ENCODE measurements at regions not wholly inside any gene's neighbourhood (a gene's known extent, or its start where the extent isn't known, plus 50 kb on each side); places are given as distances from the start of the nearest gene placed in this dataset.
"Not testable (repeated sequence)": the region's sequence is repeated elsewhere in the genome, so short reads cannot be mapped to it uniquely, and the experiment has no call there.

DNA sequence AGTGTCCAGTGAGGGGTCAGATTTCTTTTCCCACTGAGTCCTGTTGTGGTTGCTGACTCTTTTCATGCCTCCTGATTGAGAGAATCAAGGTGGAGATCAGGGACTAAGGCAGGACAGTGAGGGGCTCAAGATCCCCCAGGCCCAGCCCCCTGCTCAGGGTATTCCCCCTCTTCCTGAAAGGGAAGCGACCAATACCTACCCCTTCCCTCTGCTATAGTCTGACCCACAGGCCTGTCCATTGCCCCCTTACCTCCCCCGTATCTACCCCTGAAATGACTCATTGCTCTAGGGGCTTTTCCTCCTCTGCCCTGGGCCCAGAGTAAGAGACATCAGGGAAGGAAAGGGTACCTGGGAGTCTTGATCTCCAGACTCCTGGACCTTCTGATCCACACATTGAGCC lies 1320.5 kb downstream of the UQCRFS1 start:
- DNase-seq: no peak

GRCh38 chr19:27891411-27891810 lies 1321.5 kb downstream of the UQCRFS1 start:
- DNase-seq: no peak

- DNase-seq: no peak
These were observed 1322.3 kb downstream of the UQCRFS1 start for GRCh38 chr19:27890696-27891095.

DNA sequence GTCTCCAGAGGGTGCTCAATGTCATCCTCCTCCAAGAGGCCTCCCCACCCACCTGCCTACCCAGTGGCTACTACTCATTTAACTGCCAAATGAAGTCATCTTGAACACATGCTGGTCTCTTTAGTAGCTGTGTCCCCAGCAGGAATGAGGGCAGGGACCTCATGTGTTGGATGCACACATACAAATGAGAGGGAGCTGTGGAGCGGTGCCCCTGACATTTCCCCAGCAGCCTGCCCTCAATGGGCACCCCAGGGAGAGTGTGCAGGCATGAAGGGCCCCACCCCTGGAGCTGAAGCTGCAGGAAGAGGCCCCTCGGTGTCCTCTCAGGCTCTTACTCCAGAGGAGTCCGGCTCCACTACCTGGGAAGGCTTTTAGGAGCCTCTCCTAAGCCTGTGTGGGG lies 1322.7 kb downstream of the UQCRFS1 start:
- DNase-seq: no peak

DNA sequence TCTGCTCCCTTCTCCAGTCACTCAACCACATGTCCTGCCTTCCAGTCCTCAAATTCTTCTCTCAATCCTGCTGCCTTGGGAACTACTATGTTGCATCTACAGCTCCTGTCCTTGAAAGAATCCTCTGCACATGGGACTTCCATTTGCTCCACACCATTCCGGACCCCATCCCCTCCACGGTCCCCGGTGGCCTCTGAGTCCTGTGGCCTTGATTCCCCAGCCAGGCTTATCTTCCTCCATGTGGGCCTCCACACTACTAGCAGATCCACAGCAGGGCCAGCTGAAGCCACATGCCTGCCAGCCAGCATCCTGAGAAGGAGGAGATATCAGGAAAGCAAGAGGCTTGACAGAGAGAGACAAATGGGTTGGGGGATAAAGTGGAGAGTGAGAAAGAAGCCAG lies 1323.8 kb downstream of the UQCRFS1 start:
- no peak for DNase-seq

DNA sequence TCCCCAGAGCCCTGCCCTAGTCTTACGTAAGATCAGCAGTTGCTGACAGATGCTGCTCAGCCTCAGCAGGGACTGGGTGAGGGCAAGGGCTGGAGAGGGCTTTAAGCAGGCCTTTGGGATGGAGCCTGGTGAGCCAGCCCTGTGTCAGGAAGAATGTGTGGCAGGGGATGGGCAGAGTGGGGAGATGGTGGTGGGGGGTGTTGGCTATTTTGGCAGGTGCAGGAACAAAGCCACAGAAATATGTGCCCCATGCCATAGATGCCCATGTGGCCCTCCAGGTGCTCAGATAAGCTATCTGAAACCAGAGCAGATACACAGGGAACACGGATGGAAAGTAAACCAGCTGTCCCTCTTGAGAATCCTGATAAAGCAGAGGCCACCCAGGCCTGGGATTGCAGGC lies 1325.0 kb downstream of the UQCRFS1 start:
- DNase-seq: no peak

GRCh38 chr19:27885359-27885758 lies 1327.6 kb downstream of the UQCRFS1 start:
- no peak for DNase-seq

DNA sequence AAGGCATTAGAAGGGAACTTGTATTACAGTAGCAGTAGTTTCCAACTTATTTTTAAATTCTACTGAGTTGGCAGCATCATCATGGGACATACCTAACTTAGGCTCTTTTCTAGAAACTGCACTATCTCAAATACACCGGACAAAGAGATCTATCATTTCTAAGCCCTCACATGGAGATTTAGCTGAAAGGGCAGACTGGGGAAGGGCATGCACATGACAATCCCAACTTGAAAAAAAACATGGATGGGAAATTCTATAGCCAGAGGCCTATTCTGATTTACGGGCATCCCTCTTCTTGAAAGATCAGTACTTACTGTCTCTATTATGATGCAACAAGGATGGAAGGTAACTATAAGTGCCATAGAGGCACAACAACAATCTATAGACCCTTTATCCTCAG lies 1328.6 kb downstream of the UQCRFS1 start:
- no peak for DNase-seq

GRCh38 chr19:27881213-27881612 lies 1331.7 kb downstream of the UQCRFS1 start:
- DNase-seq: no peak

- DNase-seq: no peak
These were observed 1335.9 kb downstream of the UQCRFS1 start for GRCh38 chr19:27876976-27877512.

- no peak for DNase-seq
These were observed 1336.5 kb downstream of the UQCRFS1 start for GRCh38 chr19:27876489-27876888.

GRCh38 chr19:27872370-27872769 lies 1340.6 kb downstream of the UQCRFS1 start:
- no peak for DNase-seq

GRCh38 chr19:27870293-27870692 lies 1342.7 kb downstream of the UQCRFS1 start:
- DNase-seq: no peak

- no peak for DNase-seq
These were observed 1344.9 kb downstream of the UQCRFS1 start for GRCh38 chr19:27868007-27868406.

DNA sequence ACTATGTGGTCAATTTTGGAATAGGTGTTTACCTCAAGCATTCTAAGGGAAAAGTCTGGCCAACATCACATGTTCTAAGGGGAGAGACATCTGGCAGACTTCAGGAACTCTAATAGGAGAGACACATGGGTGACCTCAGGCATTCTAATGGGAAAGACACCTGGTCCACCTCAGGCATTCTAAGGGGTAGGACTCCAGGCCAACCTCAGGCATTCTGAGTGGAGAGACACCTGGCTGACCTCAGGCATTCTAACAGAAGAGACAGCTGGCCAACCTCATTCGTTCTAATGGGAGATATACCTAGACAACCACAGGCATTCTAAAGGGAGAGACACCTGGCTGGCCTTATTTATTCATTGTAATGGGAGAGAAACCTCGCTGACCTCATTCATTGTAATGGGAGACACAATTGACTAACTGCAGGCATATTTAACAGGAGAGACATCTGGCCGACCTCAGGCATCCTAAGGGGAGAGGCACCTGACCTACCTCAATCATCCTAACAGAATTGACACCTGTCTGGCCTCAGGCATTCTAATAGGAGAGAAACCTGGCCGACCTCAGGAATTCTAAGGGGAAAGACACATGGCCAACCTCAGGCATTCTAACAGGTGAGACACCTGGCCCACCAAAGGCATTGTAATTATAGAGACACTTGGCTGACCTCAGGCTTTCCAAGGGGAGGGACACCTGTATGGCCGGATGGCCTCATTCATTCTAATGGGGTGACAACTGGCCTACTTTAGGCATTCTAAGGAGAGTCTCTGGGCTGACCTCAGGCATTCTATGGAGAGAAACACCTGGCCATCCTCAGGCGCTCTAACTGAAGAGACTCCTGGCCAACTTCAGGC lies 1346.8 kb downstream of the UQCRFS1 start:
- DNase-seq: no peak

GRCh38 chr19:27861411-27861975 lies 1351.5 kb downstream of the UQCRFS1 start:
- DNase-seq: no peak

DNA sequence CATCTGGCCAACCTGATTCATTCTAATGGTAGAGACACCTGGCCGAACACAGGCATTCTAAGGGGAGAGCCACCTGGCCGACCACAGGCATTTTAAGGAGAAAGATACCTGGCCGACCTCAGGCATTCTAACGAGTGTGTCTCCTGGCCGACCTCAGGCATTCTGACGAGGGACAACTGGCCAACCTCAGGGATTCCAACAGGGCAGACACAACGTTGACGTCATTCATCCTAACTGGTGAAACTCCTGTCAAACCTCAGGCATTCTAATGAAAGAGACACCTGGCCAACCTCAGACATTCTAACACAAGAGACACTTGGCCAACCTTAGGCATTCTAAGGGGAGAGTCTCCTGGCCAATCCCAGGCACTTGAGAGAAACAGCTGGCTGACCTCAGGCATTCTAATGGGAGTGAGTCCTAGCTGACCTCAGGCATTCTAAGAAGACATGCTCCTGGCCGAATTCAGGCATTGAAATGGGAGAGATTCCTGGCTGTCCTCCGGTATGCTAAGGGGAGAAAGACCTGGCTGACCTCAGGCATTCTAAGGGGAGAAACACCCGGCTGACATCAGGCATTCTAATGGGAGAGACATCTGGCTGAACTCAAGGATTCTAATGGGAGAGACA lies 1352.5 kb downstream of the UQCRFS1 start:
- no peak for DNase-seq

DNA sequence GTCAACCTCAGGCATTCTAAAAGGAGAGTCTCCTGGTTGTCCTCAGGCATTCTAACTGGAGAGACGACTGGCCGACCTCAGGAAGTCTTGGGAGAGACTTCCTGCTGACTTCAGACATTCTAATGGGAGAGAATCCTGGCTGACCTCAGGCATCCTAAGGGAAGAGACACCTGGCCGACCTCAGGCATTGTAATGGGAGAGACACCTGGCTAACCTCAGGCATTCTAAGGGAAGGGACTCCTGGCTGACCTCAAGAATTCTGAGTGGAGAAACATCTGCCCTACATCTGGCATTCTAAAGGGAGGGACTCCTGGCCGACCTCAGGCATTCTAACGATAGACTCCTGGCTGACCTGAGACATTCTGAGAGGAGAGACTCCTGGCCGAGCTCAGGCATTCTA lies 1353.3 kb downstream of the UQCRFS1 start:
- no peak for DNase-seq

DNA sequence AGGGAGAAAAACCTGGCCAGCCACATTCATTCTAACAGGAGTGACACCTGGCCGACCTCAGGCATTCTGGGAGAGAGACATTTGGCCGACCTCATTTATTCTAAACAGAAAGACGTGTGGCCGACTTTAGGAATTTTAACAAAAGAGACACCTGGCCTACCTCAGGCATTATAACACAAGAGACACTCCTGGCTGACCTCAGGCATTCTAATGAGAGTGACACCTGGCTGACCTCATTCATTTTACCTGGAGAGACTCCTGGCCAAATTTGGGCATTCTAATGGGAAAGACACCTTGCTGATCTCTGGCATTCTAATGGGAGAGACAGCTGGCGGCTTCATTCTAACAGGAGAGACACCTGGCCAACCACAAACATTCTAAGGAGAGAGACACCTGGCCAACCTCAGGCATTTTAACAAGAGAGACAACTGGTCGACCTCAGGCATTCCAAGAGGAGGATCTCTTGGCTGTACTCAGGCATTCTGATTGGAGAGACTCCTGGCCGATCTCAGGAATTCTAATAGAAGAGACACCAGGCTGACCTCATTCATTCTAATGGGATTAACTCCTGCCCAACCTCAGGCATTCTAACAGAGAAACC lies 1353.9 kb downstream of the UQCRFS1 start:
- no peak for DNase-seq

DNA sequence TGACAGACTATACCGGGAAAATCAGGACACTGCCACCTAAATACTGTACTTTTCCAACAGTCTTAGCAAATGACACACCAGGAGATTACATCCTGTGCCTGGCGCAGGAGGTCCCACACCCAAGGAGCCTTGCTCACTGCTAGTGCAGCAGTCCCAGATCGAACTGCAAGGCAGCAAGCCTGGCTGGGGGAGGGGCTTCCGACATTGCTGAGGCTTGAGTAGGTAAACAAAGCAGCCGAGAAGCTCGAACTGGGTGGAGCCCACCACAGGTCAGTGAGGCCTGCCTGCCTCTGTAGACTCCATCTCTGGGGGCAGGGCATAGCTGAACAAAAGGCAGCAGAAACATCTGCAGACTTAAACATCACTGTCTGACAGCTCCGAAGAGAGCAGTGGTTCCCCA lies 1360.0 kb downstream of the UQCRFS1 start:
- not testable (repeated sequence) for DNase-seq

DNA sequence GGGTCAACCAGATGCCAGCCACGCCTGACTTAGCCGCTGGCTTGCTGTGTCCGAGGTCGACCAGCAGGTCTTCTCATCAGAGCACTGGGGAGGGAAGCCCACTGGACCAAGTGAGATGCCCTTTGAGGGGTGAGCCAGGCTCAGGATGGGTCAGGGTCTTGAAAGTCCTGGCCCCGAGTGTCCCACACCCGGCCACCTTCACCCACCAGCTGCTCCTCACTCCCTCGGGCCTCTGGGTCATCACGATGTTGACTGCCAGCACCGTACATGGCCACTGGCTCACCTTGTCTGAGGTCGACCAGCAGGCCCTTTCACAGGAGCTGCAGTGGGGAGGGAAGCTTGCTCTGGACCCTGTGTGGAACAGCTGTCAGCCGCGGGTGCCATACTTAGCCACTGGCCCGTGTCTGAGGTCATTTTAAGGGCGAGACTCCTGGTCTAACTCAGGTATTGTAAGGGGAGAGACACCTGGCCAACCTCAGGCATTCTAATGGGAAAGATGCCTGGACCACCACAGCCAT lies 1361.3 kb downstream of the UQCRFS1 start:
- DNase-seq: no peak

- no peak for DNase-seq
These were observed 1361.9 kb downstream of the UQCRFS1 start for GRCh38 chr19:27851002-27851481.

DNA sequence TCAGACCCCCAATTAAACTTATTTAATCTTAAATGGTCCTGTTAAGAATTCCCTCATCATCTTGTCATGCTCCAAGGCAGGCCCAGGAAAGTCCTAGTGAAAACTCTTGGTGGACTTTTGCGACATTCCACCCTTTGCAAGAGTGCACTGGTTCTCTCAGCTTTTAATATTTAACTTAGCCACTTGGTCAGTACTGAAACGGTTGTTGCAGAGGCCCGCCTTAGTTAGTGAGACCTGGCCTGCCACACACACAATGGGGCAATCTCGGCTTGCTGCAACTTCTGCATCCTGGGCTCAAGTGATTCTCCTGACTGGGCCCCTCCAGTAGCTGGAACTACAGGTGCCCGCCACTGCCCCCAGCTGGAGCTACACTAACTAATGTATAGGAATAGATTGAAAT lies 1366.0 kb downstream of the UQCRFS1 start:
- no peak for DNase-seq

Measured in activated CD4-positive, alpha-beta T cell treated with anti-CD3 and anti-CD28 coated beads for 1 hour (primary cell).